Caco-2 (cell line): ENCODE measurements at regions not wholly inside any gene's neighbourhood (a gene's known extent, or its start where the extent isn't known, plus 50 kb on each side); places are given as distances from the start of the nearest gene placed in this dataset.

ENCODE experiments used
- BruUV-seq: library from RNA; stranded (reverse); fragments of 400-500 nt; replicated peaks from 2 replicates; lab custom pipeline; 2021; lab: Mats Ljungman, UMichigan
- CTCF ChIA-PET: fragments of 300-600 bp; sonication (Branson Sonifier 250); formaldehyde crosslinking; loops from one replicate; lab custom pipeline; 2022; ENCODE audit warnings: antibody characterized with exemption; lab: Charles Lee
- POLR2A ChIA-PET: fragments of 300-600 bp; sonication (Branson Sonifier 250); formaldehyde crosslinking; loops from one replicate; lab custom pipeline; 2022; ENCODE audit warnings: antibody characterized with exemption; lab: Charles Lee
- DNase-seq, 2 experiments: peaks; one replicate each; pipeline versions ENCODE4 v3.0.0 to v3.0.0-alpha.2; 2020 to 2022
- H3K27me3 ChIP-seq: replicated peaks from 2 replicates; pipeline ENCODE4 v1.6.0; 2011; ENCODE audit warnings: low read length; ENCODE audit not compliant: control insufficient read depth, insufficient read depth
- H3K36me3 ChIP-seq: 2 replicates; pipeline ENCODE4 v1.5.1; 2011; ENCODE audit warnings: low read length; ENCODE audit not compliant: control insufficient read depth, insufficient read depth
- H3K4me1 ChIP-seq: fragments of 250-450 bp; sonication (Bioruptor Pico); 2 replicates; pipeline ENCODE4 v1.5.1; 2020; ENCODE audit warnings: mild to moderate bottlenecking
- H3K4me3 ChIP-seq: 2 replicates; pipeline ENCODE4 v1.5.1; 2011; ENCODE audit warnings: low read depth, mild to moderate bottlenecking, control low read depth, low read length
- H3K9me3 ChIP-seq: fragments of 250-450 bp; sonication (Bioruptor Pico); 2 replicates; pipeline ENCODE4 v1.5.1; 2020; ENCODE audit warnings: mild to moderate bottlenecking, moderate library complexity
- H3K27ac Mint-ChIP-seq: one replicate; pipeline ENCODE4 v1.8.0; 2022; ENCODE audit warnings: mixed read lengths; ENCODE audit not compliant: unreplicated experiment
- H3K27me3 Mint-ChIP-seq: one replicate; pipeline ENCODE4 v1.8.0; 2022; ENCODE audit warnings: mixed read lengths; ENCODE audit not compliant: insufficient read depth, unreplicated experiment
- H3K36me3 Mint-ChIP-seq: one replicate; pipeline ENCODE4 v1.8.0; 2022; ENCODE audit warnings: mild to moderate bottlenecking, mixed read lengths; ENCODE audit not compliant: insufficient read depth, unreplicated experiment
- H3K4me1 Mint-ChIP-seq: one replicate; pipeline ENCODE4 v1.8.0; 2022; ENCODE audit warnings: low read depth, mixed read lengths; ENCODE audit not compliant: unreplicated experiment
- H3K4me3 Mint-ChIP-seq: one replicate; pipeline ENCODE4 v1.8.0; 2022; ENCODE audit warnings: mild to moderate bottlenecking, moderate library complexity, mixed read lengths; ENCODE audit not compliant: unreplicated experiment
- H3K9me3 Mint-ChIP-seq: one replicate; pipeline ENCODE4 v1.8.0; 2022; ENCODE audit warnings: mixed read lengths; ENCODE audit not compliant: unreplicated experiment
- intact Hi-C: fragments of 100-400 bp; cut with micrococcal nuclease; formaldehyde crosslinking; loops from one replicate; pipeline ENCODE4 v1.10.0; 2022; ENCODE audit not compliant: unreplicated experiment
- TF ChIP-seq, protein P1 (sequence below), 2 experiments: fragments of 200-600 bp in 1 of 2; IDR thresholded peaks; 1 replicate in 1 of 2; 2 replicates in 1 of 2; pipeline versions ENCODE4 v1.5.1 to v1.8.0; 2011 to 2022; ENCODE audit warnings: antibody characterized with exemption in 1 of 2, control low read depth in 1 of 2, inconsistent platforms in 1 of 2, low read depth in 1 of 2, low read length in 1 of 2, mild to moderate bottlenecking in 1 of 2, moderate library complexity in 1 of 2; ENCODE audit not compliant: insufficient read depth in 1 of 2, severe bottlenecking in 1 of 2, unreplicated experiment in 1 of 2

DNA sequence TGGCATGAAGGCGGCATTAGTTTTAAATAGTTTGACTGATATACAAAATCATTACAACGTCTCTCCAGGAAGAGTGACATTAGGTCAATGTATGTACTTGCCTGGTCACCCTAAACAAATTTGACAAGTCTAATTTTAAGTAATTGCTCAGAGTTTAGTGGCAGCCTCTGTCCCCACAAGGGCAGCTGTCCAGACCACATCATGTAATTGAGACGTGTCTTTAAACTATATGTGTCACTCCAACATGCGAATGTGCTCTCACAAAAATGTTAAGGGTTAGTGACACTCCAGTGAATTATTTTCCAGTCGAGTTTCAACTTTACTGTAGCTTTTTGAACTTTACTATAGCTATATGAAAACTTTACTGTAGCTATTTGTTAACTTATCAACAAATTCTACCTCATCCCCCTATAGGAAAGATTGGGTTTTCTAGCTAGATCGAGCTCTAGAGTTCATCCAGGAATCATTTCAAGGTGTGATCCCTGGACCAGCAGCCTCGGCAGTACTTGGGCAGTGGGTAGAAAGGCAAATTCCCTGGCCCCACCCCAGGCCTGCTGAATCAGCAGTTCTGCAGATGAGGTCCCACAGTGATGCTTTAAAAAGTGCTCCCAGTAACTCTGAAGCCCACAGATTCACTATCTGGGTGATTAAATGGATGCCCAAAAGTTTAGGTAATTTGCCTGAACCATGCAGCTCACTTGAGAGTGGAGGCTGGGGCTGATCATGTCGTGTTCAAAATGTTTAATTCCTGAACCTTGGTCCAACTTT lies 66.4 kb upstream of the POU3F3 start:
- ChIA-PET POLR2A (no interaction called here), CTCF (no interaction called here)
- H3K4me1 ChIP-seq: no peaks in the 10 kb centered on the region
- no peaks in the 10 kb centered on the region for H3K9me3 Mint-ChIP-seq
- peaks cover 35% of the 10 kb centered on the region for H3K27me3 Mint-ChIP-seq
- H3K27ac Mint-ChIP-seq: no peak overlapping the region
- no peaks in the 10 kb centered on the region; the same call in 1 of the 2 replicates for H3K27me3 ChIP-seq
- intact Hi-C loops: no loop called here
- no peak for DNase-seq
- no peak overlapping the region for H3K4me3 ChIP-seq
- BruUV-seq: no TSS peak
- no peaks in the 10 kb centered on the region for H3K36me3 ChIP-seq
- no peaks in the 10 kb centered on the region for H3K36me3 Mint-ChIP-seq
- no peaks in the 10 kb centered on the region for H3K9me3 ChIP-seq
- TF ChIP-seq, protein P1, sequence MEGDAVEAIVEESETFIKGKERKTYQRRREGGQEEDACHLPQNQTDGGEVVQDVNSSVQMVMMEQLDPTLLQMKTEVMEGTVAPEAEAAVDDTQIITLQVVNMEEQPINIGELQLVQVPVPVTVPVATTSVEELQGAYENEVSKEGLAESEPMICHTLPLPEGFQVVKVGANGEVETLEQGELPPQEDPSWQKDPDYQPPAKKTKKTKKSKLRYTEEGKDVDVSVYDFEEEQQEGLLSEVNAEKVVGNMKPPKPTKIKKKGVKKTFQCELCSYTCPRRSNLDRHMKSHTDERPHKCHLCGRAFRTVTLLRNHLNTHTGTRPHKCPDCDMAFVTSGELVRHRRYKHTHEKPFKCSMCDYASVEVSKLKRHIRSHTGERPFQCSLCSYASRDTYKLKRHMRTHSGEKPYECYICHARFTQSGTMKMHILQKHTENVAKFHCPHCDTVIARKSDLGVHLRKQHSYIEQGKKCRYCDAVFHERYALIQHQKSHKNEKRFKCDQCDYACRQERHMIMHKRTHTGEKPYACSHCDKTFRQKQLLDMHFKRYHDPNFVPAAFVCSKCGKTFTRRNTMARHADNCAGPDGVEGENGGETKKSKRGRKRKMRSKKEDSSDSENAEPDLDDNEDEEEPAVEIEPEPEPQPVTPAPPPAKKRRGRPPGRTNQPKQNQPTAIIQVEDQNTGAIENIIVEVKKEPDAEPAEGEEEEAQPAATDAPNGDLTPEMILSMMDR (IDR thresholded peaks at IDR 0.05; ENCODE audit: insufficient read depth in 1 of 2, low read depth in 1 of 2, low read length in 1 of 2, severe bottlenecking in 1 of 2, unreplicated experiment in 1 of 2): no peak
- no peak overlapping the region for H3K4me3 Mint-ChIP-seq
- no peaks in the 10 kb centered on the region for H3K4me1 Mint-ChIP-seq

GRCh38 chr2:104788742-104789455 lies 65.0 kb upstream of the POU3F3 start:
- Mint-ChIP-seq H3K4me1 (no peaks in the 10 kb centered on the region), H3K9me3 (no peaks in the 10 kb centered on the region), H3K27me3 (peaks cover 34% of the 10 kb centered on the region), H3K27ac (no peak overlapping the region), H3K4me3 (no peak overlapping the region), H3K36me3 (no peaks in the 10 kb centered on the region)
- ChIA-PET CTCF (no interaction called here), POLR2A (no interaction called here)
- no peak for DNase-seq
- intact Hi-C loops: no loop called here
- Histone ChIP-seq H3K36me3 (no peaks in the 10 kb centered on the region), H3K9me3 (no peaks in the 10 kb centered on the region), H3K4me1 (no peaks in the 10 kb centered on the region), H3K4me3 (no peak overlapping the region), H3K27me3 (no peaks in the 10 kb centered on the region; the same call in 1 of the 2 replicates)
- BruUV-seq: no TSS peak
- TF ChIP-seq, protein P1 (IDR thresholded peaks at IDR 0.05; ENCODE audit: insufficient read depth in 1 of 2, low read depth in 1 of 2, low read length in 1 of 2, severe bottlenecking in 1 of 2, unreplicated experiment in 1 of 2): no peak

- Mint-ChIP-seq H3K4me3 (no peak overlapping the region), H3K4me1 (no peaks in the 10 kb centered on the region), H3K36me3 (no peaks in the 10 kb centered on the region), H3K9me3 (no peaks in the 10 kb centered on the region), H3K27me3 (peaks cover 32% of the 10 kb centered on the region), H3K27ac (no peak overlapping the region)
- CTCF ChIA-PET: no interaction called here
- TF ChIP-seq, protein P1 (IDR thresholded peaks at IDR 0.05; ENCODE audit: insufficient read depth in 1 of 2, low read depth in 1 of 2, low read length in 1 of 2, severe bottlenecking in 1 of 2, unreplicated experiment in 1 of 2): no peak
- H3K4me1 ChIP-seq: no peaks in the 10 kb centered on the region
- no peak for DNase-seq
- no peaks in the 10 kb centered on the region for H3K9me3 ChIP-seq
- H3K4me3 ChIP-seq: no peak overlapping the region
- no TSS peak for BruUV-seq
- intact Hi-C loops: no loop called here
- POLR2A ChIA-PET: no interaction called here
- H3K27me3 ChIP-seq: no peaks in the 10 kb centered on the region; the same call in 1 of the 2 replicates
- no peaks in the 10 kb centered on the region for H3K36me3 ChIP-seq
Measured at GRCh38 chr2:104790100-104790811, 63.7 kb upstream of the POU3F3 start.
